ENCODE measurements at regions not wholly inside any gene's neighbourhood (a gene's known extent, or its start where the extent isn't known, plus 50 kb on each side); places are given as distances from the start of the nearest gene placed in this dataset.

- no peak for TF ChIP-seq CTCF (IDR thresholded peaks at IDR 0.05; ENCODE audit: low read depth, low read length)
- no peak for TF ChIP-seq EZH2phosphoT487 (IDR thresholded peaks at IDR 0.05; ENCODE audit: low read depth)
These were observed 230.6 kb upstream of the FZD8 start for GRCh38 chr10:35872671-35873070.

Measured in OCI-LY3 (cell line).